ENCODE measurements at regions not wholly inside any gene's neighbourhood (a gene's known extent, or its start where the extent isn't known, plus 50 kb on each side); places are given as distances from the start of the nearest gene placed in this dataset.
"Not testable (repeated sequence)": the region's sequence is repeated elsewhere in the genome, so short reads cannot be mapped to it uniquely, and the experiment has no call there.

DNA sequence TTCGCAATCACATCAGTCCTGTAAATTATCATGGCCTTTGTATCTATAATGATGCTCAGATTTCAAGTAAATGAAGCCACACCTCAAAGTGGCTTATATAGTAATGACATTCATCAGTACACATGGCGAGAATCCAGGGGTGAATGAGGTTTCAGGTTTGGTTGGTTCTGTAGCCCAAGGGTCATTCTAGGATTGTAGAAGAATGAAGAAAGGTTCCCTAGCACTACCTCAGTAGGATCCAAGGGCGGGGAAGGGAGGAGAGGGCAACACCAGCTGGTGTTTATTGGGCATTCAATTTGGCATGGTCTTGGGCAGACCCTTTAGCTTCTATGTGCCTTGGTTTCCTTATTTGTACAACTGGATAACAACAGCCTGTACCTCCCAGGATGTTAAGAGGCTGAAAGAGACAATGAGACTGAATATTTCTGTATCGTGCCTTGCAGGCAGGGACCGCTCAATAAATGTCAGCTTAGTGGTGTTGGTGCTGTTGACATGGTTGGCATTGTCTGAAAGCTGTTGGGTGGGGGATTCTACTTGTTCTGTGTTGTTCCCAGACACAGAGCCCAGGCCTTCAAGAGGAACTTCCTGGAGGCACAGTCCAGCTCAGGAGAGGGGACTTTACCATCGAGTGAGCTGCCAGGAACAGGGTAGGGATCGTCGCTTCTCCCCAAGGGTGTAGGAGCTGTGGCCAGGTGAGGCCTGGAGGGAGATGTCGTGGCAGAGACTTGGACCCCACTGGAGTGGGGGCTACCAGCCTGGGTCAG is 388.2 kb downstream of the PTPRU start:
- no peak for DNase-seq

DNA sequence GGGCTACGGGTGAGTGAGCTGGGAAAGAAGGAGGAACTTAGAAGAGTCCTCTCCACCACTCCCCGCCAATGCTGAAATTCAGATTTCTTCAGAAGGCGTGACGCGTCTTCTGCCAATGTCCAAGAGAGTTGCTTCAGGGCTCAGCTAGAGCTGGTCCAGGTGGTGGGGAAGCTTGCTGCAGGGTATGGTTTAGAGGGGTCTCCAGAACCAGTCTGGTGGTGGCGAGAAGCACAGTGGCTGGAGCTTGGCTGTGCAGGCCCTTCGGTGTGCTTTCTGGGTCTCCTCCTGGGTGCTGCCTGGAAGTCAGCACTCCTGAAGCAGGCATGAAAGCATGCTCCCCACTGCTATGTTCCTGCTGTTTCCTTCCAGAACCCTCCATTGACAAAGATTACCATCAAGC is 387.2 kb downstream of the PTPRU start:
- DNase-seq, result no peak

DNA sequence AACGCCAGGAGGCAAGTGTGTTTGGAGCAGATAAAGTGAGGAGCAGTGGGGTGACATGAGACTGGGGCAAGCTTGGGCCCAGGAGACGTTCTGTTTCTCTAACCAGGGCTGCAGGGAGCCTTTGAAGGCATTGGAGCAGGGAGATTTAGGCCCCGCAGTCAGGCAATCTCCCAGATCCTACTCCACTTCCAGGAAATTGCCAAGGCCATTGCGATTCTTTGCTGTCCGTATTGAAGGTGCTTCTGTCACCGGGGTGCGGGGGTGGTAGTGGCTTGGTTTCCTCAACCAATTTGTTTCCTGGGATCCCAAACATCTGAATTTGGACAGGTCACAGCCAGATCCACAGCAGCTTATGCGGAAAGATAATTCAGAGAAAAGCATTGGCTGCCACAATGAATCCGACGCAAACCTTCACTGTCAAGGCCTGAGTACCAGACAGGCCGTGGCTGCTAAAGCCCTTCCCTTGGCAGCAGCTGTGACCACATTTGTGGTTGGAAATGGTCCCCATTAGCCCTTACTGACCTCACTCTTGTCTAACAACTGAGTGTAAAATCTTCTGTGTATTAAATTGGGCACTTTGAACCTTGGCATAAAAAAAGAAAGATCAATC is 385.6 kb downstream of the PTPRU start:
- DNase-seq, result no peak

DNA sequence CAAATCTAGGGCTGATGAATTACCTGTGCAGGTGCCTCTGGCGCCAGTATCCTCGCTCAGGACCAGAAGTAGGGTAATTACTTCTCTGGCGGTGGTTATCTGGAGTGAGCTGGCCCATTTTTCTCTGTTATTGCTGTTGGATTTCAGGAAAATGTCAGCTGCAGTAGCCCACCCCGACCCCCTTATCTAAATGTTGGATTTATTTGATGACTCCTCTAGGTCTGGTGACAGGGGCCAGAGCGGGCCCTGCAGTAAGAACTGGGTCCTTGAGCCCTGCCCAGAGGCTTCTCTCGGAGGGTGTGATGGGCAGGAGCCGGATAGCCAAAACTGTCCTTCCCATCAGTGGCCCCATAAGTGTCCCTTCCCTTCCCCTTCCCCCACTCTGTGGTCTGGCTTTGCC is 384.3 kb downstream of the PTPRU start:
- DNase-seq, result no peak

DNA sequence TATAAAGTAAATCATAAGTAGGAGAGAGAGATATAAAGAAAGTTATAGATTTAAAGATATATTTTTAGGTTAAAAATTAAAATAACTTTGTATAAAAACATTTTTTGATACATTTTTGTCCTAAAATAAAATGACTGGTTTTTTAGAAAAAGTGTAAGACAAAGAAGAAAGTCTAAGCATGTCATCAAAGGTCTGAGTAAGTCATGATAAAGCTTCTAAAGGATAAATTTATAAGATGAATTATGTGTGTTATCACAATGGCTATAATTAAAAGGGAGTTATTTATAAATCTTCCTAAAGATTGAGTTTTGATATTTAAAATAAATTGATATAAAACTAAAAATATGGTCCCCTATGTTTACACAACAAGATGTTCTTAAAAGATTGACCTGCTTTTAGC is 370.9 kb downstream of the PTPRU start:
- no peak for DNase-seq

DNA sequence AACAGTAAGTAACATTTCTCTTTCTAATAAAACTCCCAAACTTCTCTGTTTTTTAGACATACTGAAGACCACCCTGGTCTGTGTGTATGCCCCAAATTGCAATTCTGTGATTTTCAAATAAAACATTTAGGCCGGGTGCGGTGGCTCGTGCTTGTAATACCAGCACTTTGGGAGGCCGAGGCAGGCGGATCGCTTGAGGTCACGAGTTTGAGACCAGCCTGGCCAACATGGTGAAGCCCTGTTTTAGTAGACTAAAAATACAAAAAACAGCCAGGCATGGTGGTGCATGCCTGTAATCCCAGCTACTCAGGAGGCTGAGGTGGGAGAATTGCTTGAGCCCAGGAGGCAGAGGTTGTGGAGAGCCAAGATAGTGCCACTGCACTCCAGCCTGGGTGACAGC is 368.5 kb downstream of the PTPRU start:
- DNase-seq, result not testable (repeated sequence)

DNA sequence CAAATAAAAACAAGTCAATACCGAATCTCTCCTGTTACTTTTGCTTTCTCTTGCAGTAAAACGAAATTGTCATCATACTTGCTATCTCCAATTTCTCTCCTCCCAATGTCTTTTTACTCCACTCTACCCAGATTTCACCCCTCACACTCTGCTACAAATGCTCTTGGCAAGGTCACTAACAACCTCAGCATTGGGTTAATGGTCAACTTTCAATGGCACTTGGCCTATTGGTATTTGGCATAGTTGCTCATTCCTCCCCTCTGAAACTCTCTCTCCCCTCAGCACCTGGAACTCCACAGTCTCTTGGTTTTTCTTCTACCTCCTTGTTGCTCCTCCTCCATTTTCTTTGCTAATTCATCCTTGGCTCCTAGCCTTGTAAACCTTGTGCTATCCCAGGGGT is 367.3 kb downstream of the PTPRU start:
- DNase-seq, result no peak

DNA sequence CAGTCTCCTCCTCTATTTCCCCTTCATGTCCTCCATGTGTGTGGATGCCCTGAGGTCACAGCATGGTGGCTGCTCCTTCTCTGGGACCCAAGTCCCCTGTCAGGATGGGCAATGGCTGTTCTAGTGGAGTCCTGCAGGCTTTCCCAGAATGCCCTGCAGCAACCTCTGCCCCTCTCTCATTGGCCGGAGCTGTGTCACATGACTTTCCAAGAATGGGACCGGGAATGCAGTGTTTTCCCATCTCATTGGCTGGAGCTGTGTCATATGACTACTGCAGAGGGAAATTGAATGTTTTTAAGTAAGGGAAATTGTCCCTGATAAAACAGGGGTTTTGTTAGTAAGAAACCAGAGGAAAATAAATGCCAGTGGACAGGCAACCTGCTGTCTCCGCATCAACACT is 365.9 kb downstream of the PTPRU start:
- DNase-seq, result no peak

DNA sequence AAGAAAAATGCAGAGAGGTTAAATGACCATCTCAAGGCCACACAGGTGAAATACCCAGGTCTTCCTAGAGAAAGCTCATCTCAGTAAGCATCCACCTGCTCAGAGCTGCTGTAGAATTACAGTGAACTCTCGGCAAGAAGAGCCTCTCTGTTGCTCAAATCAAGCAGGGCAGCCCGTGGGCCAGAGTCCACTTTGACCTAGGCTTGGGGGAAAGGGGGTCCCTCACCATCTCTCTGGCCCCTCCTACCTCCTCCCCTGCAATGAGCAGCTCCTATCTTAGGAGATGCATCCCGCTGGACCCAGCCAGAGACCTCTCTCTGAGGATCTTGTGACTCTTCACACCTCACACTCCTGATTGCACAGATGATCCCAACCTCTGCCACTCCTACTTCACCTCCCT is 364.7 kb downstream of the PTPRU start:
- no peak for DNase-seq

DNA sequence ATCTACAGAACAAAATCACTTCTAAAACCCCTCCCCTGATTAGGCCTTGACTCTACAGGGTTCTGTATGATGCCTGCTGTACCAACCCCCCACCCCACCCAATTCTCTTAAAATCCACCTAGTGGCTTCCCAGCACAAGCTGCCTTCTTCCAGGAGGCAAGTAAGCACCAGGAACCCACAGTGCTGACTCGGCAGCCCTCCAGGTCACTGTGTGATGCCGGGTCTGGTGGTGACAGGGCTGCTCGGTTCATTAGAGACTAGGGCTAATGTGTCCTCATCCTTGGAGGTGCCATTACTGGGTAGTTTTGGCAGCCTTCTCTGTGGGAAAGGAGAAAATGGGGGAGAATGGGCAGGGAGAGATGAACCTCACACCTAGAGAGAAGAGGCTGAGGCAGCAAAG is 363.5 kb downstream of the PTPRU start:
- no peak for DNase-seq

DNA sequence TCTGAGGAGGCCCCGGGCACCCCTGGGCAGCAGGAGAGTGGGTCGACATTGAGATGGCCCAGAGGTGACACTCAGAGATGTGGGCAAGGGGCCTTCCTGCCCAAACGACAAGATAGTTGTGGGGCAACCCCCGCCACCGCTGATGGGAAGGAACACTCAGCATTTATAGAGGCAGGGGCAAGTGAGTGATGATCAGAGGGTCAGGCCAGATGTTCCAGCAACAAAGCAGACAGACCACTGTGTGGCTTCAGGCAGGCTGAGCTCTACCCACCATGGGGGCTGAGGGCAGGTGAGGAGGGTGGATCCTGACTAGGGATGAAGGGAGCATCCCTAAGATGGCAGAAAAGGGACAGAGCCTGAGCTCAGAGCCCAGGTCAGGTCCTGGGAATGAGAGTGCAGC is 362.7 kb downstream of the PTPRU start:
- no peak for DNase-seq

DNA sequence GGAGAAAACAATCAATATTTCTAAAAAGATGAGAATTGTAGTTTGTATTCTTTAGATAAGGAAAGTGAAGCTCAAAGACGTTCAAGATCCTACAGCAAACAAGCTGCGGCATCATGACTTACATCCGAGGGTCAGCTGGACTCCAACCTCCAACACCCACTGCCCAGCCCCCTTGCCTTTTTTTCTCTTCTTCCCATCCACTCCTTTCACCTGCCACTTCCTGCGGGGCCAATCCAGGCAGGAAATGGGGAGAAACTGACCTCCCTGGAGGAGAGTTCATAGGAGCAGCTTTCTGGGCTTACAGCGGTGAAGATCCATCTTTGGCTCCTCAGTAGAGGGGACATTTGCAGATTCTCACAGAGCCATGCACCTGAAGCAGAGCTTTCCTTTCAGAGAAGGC is 361.5 kb downstream of the PTPRU start:
- DNase-seq, result no peak

DNA sequence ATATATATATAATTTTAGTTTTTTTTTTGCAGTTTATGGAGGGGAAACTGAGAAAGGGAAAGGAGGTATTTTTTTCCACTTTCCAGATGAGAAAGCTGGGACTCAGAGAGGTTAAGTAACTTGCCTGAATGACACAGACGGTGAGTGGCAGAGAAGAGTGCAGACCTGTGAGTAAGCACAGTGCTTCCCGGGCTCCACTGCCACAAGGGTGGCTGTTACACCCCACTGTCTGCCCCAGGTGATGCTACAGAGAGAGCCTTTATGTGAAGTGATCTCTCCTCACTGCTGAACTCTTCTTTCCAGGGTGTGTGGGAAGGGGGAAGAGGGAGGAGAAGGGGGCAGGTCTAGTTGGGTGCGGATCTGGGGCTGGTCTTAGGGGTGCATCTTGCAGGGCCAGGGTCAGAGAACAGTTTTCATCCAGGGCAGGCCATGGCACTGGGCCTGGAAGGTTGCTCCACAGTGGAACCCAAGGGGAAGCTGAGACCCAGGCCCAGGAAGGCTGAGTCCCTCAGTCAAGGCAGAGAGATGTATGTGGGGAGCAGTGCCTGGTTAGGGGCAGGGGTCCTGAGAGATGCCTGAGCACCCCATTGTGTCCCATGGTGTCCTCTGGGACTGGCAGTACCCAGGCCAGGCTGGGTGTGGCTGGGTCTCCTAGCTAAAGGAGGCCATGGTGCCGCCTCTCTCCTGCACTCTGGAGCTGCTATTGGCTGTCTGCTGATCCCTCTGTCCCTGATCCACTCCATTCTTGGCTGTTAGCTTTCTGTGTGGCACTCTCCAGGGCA is 357.5 kb downstream of the PTPRU start:
- DNase-seq, result no peak

DNA sequence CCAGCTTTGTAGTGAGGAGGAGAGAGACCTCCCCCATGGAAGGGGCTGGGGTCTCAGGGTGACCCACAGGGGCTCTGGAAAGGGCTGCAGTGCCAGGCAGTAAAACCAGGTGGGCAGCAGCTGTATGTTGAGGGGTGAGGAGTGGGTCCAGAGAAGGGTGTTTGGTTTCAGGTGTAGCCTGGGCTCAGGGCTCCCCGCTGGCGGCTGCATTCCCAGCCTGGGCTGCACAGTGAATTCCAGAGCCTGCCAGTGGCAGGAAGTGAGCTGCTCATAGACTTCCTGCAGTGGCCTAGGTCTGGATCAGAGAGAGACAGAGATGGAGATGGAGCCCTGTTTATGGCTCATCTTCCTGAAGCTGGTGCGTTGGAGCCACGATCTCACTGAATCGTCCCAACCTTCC is 356.4 kb downstream of the PTPRU start:
- DNase-seq, result no peak

DNA sequence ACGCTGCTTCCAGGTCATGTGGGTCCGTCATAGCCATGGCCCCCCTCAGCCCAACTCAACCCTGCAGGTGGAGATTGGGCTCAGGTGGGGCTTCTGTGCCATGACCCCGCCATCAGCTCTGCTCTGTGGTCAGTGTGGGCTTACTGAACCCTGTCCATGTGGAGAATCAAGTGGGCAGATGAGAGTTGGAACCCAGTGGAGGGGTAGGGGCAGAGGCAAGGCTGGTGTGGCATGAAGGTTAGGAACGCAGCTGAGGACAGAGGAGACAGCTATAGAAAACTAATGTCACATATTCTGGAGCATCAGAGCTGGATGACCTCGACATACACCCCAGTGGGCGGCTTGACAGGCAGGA is 355.9 kb downstream of the PTPRU start:
- no peak for DNase-seq

DNA sequence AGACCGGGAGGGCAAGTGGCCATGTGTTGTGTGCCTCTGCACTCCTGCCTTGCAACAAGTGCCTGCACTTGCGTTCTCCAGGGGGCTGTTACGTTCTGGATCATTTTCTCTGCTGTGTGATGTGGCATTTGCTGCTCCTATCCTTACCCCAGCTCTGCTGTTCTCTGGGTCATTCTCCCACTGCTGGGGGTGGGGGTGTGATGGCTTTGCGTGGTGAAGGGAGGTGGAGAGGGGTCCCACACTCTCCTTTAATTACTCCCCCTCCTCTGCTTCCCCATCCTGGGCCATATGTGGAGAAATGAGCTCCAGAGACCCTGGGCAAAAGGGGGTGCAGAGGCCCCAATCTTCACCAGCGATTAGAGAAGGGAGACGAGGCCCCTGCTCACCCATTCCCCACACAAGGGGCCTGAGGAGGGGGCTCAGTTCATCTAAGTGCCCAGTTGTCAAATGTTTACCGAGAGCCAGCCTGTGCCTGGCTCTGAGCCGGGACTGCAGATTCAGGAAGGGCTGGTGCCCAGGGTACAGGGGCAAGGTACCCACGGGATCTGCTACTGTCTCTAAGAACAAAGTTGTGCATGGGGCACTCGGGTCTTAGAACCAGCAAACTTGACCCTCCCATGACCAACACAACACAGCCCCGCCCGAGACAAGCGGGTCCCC is 355.4 kb downstream of the PTPRU start:
- no peak for DNase-seq

DNA sequence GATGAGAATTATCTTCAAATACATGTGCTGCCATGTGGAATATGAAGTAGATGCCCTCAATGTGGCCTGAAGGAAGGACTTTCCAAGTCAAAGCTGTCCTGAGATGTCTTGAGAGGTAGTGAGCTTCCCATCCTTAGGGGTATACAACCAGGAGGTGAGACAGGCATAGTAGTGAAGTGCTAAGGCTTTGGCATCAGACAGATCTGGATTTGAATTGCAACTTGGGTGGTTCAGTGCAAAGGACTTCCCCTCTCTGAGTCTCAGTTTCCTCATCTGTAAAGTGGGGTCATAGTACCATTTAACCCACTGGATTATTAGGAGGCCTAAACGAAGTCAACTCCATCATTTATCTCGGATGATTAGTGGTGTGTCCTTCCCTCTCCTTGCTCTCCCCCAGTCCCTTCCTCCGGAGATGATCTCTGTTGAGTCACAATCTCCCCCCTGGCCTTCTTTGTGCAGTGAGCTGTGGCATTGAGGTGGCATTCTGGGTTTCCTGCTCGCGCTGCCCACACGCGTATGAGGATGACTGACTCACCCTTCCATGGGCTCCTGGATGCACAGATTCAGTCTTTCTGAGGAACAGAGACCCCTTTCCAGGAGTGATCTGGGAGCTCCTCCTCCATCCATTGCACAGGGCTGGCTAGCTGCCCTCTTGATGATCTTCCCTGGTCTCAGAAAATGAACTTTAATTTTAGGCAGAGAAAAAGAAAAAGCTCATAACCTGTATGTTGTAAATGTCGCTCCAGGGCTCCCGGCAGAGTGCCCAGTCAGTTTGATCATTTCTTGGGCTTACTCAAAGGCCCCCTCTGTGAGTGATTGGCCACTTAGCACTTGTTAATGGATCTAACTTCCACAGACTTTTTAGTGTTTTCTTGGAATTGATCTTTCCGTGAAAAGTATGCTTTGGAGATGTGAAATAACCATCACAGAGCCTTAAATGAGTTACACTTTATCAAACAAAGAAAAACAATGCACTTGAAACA is 354.6 kb downstream of the PTPRU start:
- no peak for DNase-seq

DNA sequence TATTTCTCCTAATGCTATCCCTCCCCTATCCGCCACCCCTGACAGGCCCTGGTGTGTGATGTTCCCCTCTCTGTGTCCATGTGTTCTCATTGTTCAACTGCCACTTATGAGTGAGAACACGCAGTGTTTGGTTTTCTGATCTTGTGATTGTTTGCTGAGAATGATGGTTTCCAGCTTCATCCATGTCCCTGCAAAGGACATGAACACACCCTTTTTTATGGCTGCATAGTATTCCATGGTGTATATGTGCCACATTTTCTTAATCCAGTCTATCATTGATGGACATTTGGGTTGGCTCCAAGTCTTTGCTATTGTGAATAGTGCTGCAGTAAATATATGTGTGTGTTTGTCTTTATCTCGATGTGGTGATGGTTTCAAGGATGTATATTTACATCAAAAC is 353.4 kb downstream of the PTPRU start:
- not testable (repeated sequence) for DNase-seq

DNA sequence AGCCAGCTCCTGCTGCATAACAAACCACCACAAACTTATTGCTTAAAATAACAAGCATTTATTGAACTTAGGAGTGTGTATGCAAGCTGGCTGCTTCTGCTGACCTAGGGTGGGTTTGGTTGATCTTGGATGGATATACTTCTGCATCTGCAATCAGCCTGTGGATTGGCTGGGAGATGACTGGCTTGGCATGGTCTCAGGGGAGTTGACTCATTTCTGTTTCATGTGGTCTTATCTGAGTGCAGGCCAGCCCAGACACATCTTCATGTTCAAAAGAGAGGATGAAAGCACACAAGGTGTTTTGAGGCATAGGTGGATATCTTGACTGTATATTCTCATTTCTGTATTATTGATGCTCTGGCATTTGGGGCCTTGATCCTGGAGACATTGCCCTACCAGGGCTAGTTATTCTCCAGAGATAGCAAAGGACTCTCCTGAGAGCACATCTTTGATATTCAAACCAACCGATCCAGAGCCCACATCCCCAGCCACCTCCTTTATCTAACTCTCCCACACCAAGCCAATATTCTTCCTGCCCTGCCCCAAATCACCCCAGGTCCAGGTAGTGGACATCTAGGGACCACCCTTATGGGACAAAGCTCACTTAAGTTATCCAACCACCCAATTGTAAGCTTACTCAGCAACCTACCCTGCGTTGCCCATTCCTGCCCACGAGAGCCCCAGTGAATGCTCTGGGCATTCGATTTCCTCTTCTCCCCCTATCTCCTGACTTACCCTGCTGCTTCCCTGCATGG is 350.8 kb downstream of the PTPRU start:
- DNase-seq, result no peak

DNA sequence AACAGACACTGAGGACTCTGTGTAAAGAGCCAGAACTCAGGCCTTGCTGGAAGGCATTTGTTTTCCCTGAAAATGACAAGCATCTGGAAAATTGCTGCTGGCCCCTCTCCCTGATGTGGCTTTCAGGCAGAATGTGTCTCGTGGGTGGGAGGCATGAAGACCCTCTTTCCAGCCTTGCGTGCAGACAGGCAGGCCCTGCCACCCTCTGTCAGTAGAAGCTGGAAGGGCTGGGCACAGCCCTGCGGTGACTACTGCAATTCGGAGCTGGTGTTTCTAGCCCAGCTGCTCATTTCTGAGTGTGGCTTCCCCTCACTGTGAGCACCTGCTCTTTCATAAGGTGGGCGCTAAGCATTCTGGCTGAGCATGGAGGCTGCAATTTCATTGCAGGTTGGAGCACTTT is 349.9 kb downstream of the PTPRU start:
- DNase-seq, result no peak

DNA sequence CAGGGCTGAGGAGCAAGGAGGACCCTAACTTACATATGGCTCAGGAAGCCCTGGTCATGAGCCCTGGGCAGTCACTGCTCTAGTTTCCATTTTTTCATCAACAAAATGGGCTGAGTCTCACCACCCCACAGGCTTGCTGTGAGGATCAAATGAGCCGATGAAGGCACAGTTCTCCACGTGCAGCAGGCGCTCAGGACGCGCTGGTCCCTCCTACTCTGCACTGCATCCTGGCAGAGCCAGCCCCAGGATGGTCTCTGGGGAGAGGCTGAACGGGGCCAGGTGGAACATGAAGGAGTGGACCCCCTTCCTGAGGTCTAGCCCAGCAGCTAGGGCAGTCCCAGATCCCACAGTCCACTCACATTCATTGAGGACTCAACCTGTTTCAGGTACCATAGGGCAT is 349.3 kb downstream of the PTPRU start:
- no peak for DNase-seq

DNA sequence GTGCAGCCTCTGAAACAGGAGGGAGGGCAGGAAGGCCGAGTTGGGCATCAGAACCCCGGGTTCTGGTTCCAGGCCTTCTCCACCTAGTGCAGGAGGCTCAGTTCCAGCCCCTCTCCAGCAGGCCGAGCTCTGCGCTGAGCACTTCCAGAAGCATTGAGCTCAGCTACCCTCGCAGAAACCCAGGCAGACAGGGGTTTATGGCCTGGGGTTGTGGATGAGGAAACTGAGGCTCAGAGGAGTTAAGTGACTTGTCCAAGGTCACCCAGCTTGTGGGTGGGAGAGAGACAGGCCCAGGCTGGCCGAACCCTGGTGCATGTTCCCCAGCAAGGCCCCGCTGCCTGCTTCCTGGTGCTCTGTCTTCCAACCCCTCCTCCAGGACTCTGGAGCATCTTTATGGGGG is 348.9 kb downstream of the PTPRU start:
- no peak for DNase-seq
